ENCODE measurements at regions not wholly inside any gene's neighbourhood (a gene's known extent, or its start where the extent isn't known, plus 50 kb on each side); places are given as distances from the start of the nearest gene placed in this dataset.

DNA sequence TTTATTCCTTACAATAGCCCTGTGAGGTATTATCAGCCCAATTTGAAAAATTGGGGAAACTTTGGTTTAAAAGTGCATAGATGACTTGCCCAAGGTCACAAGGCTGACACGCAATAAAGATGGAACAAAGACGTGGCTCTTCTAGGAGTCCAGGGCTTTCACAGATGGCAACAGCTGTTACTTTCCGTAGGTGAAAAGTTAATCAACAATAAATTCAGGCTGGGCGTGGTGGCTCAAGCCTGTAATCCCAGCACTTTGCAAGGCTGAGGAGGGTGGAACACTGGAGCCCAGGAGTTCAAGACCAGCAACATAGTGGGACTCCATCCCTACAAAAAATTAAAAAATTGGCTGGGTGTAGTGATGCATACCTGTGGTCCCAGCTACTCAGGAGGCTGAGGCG, 87.8 kb upstream of the ATF3 start:
- TF ChIP-seq POLR2A (IDR thresholded peaks at IDR 0.05), result no peak
- TF ChIP-seq, protein P1, sequence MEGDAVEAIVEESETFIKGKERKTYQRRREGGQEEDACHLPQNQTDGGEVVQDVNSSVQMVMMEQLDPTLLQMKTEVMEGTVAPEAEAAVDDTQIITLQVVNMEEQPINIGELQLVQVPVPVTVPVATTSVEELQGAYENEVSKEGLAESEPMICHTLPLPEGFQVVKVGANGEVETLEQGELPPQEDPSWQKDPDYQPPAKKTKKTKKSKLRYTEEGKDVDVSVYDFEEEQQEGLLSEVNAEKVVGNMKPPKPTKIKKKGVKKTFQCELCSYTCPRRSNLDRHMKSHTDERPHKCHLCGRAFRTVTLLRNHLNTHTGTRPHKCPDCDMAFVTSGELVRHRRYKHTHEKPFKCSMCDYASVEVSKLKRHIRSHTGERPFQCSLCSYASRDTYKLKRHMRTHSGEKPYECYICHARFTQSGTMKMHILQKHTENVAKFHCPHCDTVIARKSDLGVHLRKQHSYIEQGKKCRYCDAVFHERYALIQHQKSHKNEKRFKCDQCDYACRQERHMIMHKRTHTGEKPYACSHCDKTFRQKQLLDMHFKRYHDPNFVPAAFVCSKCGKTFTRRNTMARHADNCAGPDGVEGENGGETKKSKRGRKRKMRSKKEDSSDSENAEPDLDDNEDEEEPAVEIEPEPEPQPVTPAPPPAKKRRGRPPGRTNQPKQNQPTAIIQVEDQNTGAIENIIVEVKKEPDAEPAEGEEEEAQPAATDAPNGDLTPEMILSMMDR (IDR thresholded peaks at IDR 0.05 in 8 of 11, conservative IDR thresholded peaks at IDR 0.05 in 3 of 11), result no peak
- TF ChIP-seq POLR2AphosphoS5 (IDR thresholded peaks at IDR 0.05), result no peak
